Right lung (tissue), 2 donors: ENCODE measurements at regions not wholly inside any gene's neighbourhood (a gene's known extent, or its start where the extent isn't known, plus 50 kb on each side); places are given as distances from the start of the nearest gene placed in this dataset.
A peak's percentile ranks its signal among the peaks of the same experiment; 100 is the strongest.

Source experiments
- DNase-seq, 2 donors: peaks; one replicate each; pipeline ENCODE4 v3.0.0-alpha.2; 2013

GRCh38 chr11:62030071-62030684 lies 62.7 kb upstream of the FTH1 start:
- DNase-seq = no peak

DNA sequence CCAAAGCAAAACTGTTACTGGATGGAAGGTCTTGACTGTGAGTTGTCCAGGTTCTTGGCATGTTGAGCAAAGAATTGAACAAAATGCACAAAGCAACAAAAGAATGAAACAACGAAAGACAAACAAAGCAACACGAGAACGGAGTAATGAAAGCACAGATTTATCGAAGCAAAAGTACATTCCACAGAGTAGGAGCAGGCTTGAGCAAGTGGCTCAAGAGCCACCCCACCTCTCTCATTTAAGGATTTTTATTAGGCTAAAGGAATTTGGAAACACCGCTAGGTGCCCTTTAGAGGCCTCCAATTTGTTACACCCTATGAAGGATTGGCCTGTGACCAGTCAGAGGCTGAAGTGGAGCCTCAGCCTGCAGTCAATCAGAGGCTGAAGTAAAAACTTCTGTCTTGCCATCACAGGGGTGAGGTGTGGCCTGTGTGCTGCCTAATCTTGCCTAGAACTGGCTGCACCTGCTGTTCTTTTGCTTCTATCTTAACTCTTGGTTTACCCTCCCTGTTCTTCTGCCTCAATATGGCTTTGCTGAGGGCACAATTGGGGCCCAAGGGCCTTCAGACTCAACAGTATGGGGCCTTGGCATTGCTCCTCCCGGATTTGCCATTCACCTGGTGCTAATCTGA lies 59.4 kb upstream of the FTH1 start:
- DNase-seq = no peak

DNA sequence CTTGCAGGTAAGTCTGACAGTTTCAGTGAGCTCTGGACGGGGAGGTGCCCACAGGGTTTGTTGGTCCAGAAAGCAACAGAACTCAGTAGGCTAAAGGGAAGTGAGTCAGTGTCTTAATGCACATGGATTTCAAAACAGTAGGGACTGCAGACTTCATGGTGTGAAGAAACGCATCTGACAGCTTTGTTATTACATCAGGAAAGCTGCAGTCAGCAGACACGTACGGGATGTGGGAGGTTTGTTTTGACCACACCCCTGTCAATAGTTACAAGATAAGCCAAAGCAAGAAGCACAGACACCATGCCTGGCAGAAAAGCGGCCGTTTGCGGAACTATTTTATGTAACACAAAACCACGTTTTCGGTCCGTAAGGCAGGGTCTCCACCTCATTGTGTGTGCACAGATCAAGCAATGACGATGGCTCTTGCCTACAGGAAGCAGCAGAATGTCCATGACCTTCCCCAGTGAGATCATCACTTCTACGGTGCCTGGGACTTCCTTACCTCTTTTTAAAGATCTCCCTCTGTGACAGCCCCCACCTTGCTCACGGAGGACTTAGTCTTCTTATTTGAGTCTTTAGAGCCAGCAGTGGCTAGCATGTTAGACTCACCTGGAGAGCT lies 58.2 kb upstream of the FTH1 start:
- peak; percentile 23 to 30 for DNase-seq

GRCh38 chr11:62024936-62025486 lies 57.6 kb upstream of the FTH1 start:
- no peak for DNase-seq

GRCh38 chr11:62022211-62022610 lies 54.8 kb upstream of the FTH1 start:
- no peak for DNase-seq

DNA sequence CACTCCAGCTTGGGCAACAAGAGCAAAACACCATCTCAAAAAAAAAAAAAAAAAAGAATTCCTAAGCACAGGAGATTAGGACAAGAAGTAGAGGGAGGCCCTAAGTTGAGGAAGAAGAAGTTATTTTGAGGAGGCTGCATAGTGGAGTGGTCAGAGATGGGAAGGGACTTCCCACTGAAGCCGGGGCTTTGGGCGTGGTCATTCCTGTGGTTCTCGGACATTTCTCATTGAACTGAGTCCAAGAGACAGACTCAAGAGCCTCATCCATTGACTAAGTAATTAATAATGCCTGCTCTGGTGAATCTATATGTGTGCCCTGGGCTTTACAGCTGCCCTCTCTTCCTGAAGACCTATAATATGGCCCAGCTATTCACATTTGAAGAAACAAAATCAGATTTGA lies 53.2 kb upstream of the FTH1 start:
- no peak for DNase-seq

DNA sequence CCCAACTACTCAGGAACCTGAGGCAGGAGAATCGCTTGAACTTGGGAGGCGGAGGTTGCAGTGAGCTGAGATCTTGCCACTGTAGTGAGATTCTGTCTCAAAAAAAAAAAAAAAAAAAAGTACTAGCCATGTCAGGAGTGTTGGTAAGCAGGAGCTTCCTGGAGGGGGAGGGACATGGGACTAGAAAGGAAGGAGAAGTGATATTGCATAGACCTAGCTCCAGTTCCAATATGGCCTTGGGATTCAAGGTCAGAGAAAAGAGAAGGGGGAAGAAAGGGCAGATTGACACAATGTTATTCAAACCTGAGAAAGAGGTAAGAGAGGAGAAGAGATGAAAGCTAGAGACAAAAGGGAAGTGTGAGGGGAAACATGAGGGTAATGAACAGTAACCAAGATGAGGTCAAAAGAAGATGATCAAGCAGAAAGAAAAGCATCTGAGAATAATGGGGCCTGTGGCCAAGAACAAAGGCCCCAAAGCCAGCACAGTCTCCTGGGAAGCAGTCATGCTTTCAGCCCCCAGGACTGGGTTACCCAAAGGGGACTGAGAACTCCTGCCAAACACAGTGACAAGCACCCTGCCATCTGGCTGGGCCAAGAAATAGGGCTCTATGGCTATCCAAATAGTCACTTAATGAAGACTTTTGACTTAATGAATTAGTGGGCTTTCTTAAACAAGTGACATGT lies 51.7 kb upstream of the FTH1 start:
- no peak for DNase-seq

DNA sequence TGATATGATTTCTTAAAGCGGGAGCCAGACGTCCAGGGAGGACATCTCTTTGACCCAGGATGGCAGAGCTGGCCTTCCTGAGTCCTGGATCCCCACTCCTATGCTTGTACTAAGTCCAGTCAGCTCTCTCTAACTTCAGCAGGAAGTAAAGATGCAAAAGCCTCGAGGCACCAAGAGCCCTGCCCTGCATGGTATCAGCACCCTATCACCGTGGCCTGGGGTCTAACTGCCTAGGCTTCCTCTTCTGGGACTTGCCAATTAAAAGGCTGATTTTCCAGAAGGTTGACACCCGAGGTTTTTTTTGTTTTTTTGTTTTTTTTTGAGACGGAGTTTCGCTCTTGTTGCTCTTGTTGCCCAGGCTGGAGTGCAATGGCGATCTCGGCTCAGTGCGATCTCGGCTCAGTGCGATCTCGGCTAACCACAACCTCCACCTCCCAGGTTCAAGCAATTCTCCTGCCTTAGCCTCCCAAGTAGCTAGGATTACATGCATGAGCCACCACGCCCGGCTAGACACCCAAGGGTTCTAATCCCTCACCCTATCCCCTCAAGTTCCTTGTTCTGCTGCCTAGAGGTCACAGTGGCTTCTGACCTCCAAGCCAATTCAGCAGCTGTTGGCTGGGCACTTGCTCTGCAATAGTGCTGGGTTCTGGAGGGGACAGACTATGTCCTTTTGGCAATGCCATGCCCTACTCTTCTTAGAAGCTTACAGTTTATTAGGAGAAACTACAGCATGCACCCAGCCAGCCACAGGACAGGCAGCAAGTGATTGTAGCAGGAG lies 50.6 kb upstream of the FTH1 start:
- DNase-seq = no peak
